ENCODE measurements at regions not wholly inside any gene's neighbourhood (a gene's known extent, or its start where the extent isn't known, plus 50 kb on each side); places are given as distances from the start of the nearest gene placed in this dataset.

DNA sequence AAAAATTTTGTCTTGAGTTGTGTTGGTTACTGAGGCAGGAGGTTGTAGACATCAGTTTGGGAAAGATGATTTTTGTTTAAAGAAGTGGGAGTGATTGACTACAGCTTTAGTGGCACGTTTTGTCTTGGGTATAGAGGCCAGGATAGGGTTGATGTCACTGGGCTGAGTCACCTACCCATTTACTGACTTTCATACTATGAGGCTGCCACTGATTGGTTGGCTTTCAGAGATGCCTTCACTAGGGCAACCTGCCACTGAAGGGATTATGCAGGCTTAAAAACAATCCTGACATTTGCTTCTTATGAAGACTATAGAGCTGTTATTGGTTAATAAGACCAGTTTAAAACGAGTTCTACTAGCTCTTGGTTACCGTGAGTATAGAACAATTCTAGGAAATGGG lies 479.1 kb downstream of the SOX11 start:
- H3K36me3 Mint-ChIP-seq = no peaks in the 10 kb centered on the region
- Histone ChIP-seq H3K27ac (ENCODE audit: low read depth, low read length) (no peak overlapping the region), H3K36me3 (ENCODE audit: control insufficient read depth in 2 of 3, insufficient read depth in 3 of 3, low read length in 3 of 3) (no peaks in the 10 kb centered on the region), H3K9me3 (ENCODE audit: control insufficient read depth in 2 of 3, low read length in 3 of 3) (no peaks in the 10 kb centered on the region), H3K4me1 (ENCODE audit: control insufficient read depth in 2 of 2, insufficient read depth in 2 of 2, low read length in 2 of 2) (no peaks in the 10 kb centered on the region), H3K4me3 (ENCODE audit: low read length) (no peak overlapping the region), H3K27me3 (ENCODE audit: control insufficient read depth in 2 of 2, insufficient read depth in 2 of 2, low read length in 2 of 2) (no peaks in the 10 kb centered on the region)
- ChIA-PET POLR2A (no interaction called here), CTCF (no interaction called here)
- H3K27me3 Mint-ChIP-seq = peaks cover 0 to 5% (median 0%) of the 10 kb centered on the region in 5 donors
- H3K4me3 Mint-ChIP-seq = no peak overlapping the region
- DNase-seq (no peak), ATAC-seq (no peak)
- peaks cover 0 to 6% (median 0%) of the 10 kb centered on the region in 11 donors for H3K9me3 Mint-ChIP-seq
- no peak overlapping the region for H3K27ac Mint-ChIP-seq
- intact Hi-C loops (cut with micrococcal nuclease) = no loop called here
- H3K4me1 Mint-ChIP-seq = no peaks in the 10 kb centered on the region

DNA sequence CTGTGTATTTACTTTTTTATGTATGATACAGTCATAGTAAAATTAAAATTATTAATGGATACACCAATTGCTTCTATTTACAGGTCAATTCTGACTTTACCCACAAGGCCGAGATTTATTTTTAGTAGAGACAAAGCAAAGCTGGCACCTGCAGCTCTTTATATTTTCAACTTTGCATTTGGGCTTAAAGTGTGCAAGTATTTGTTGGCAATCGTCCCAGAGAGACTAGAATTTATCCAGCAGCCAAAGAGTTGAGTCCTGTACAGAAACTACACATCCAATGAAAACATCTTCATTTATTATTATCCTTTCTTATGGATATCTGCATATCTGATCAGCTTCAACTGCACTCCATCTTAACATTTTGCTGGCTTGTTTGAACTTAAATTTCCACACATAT lies 485.6 kb downstream of the SOX11 start:
- H3K27me3 ChIP-seq (ENCODE audit: control insufficient read depth in 2 of 2, insufficient read depth in 2 of 2, low read length in 2 of 2) = no peaks in the 10 kb centered on the region
- POLR2A ChIA-PET = no interaction called here
- Mint-ChIP-seq H3K4me1 (no peaks in the 10 kb centered on the region), H3K9me3 (peaks cover 0 to 13% (median 2%) of the 10 kb centered on the region in 11 donors), H3K27me3 (peaks cover 0 to 5% (median 4%) of the 10 kb centered on the region in 5 donors), H3K27ac (no peak overlapping the region), H3K36me3 (no peaks in the 10 kb centered on the region), H3K4me3 (no peak overlapping the region)
- no peak for ATAC-seq
- H3K36me3 ChIP-seq (ENCODE audit: control insufficient read depth in 2 of 3, insufficient read depth in 3 of 3, low read length in 3 of 3) = no peaks in the 10 kb centered on the region
- no peaks in the 10 kb centered on the region for H3K9me3 ChIP-seq (ENCODE audit: control insufficient read depth in 2 of 3, low read length in 3 of 3)
- CTCF ChIA-PET = no interaction called here
- H3K4me1 ChIP-seq (ENCODE audit: control insufficient read depth in 2 of 2, insufficient read depth in 2 of 2, low read length in 2 of 2) = no peaks in the 10 kb centered on the region
- intact Hi-C loops (cut with micrococcal nuclease) = no loop called here
- no peak overlapping the region for H3K27ac ChIP-seq (ENCODE audit: low read depth, low read length)
- H3K4me3 ChIP-seq (ENCODE audit: low read length) = no peak overlapping the region
- DNase-seq = no peak

DNA sequence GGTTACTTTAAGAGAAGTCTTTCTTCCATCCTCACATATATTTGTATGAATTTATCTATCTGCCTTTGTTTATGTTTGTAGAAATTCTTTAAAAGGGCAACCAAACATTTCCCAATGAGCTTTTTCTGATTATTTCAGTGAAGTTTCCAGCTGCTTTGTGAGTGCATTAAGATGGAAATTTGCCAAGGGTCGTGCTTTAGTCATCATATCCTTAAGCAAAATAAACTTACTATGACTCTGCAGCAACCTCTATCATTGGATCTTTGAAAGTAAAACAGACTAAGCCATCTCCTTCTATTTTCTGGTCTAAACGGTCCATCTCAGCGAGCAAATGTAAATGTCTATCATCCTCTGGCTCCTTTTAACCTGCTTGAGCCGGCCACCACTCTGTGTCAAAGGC lies 489.3 kb downstream of the SOX11 start:
- ChIA-PET CTCF (no interaction called here), POLR2A (no interaction called here)
- no peaks in the 10 kb centered on the region for H3K36me3 ChIP-seq (ENCODE audit: control insufficient read depth in 2 of 3, insufficient read depth in 3 of 3, low read length in 3 of 3)
- peaks cover 0 to 3% (median 0%) of the 10 kb centered on the region in 7 donors for H3K4me1 Mint-ChIP-seq
- no peak overlapping the region for H3K27ac Mint-ChIP-seq
- H3K27me3 Mint-ChIP-seq = peaks cover 0 to 5% (median 4%) of the 10 kb centered on the region in 5 donors
- no peaks in the 10 kb centered on the region for H3K4me1 ChIP-seq (ENCODE audit: control insufficient read depth in 2 of 2, insufficient read depth in 2 of 2, low read length in 2 of 2)
- no peak overlapping the region for H3K27ac ChIP-seq (ENCODE audit: low read depth, low read length)
- no peak for ATAC-seq
- no peaks in the 10 kb centered on the region for H3K9me3 ChIP-seq (ENCODE audit: control insufficient read depth in 2 of 3, low read length in 3 of 3)
- peaks cover 0 to 15% (median 2%) of the 10 kb centered on the region in 11 donors for H3K9me3 Mint-ChIP-seq
- no peak for DNase-seq
- intact Hi-C loops (cut with micrococcal nuclease) = no loop called here
- H3K36me3 Mint-ChIP-seq = no peaks in the 10 kb centered on the region
- H3K27me3 ChIP-seq (ENCODE audit: control insufficient read depth in 2 of 2, insufficient read depth in 2 of 2, low read length in 2 of 2) = no peaks in the 10 kb centered on the region
- H3K4me3 ChIP-seq (ENCODE audit: low read length) = no peak overlapping the region
- no peak overlapping the region for H3K4me3 Mint-ChIP-seq

DNA sequence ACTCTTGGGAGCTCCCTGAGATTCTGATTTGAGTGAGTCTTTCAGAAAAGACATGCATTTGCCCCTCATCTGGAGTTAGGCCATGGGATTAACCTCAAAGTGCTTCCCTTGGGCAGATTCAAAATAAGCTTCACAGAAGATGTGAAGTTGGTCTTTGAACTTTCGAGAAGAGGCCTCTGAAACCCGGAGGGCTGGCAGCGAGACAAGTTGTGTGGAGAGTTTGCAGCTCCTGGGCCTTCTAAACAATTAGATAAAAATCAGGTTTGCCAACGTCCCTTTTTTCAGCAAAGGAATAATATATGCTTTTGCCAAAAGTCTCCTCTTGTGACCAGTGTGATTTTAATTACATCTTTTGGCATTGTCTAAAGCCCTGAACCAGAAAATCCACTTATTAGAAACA lies 489.7 kb downstream of the SOX11 start:
- H3K36me3 ChIP-seq (ENCODE audit: control insufficient read depth in 2 of 3, insufficient read depth in 3 of 3, low read length in 3 of 3) = no peaks in the 10 kb centered on the region
- ChIA-PET POLR2A (no interaction called here), CTCF (no interaction called here)
- Mint-ChIP-seq H3K27ac (no peak overlapping the region), H3K9me3 (peaks cover 0 to 15% (median 2%) of the 10 kb centered on the region in 11 donors), H3K27me3 (peaks cover 0 to 5% (median 4%) of the 10 kb centered on the region in 5 donors), H3K4me3 (no peak overlapping the region), H3K36me3 (no peaks in the 10 kb centered on the region), H3K4me1 (peaks cover 0 to 3% (median 0%) of the 10 kb centered on the region in 7 donors)
- ATAC-seq (no peak), DNase-seq (no peak)
- H3K4me1 ChIP-seq (ENCODE audit: control insufficient read depth in 2 of 2, insufficient read depth in 2 of 2, low read length in 2 of 2) = no peaks in the 10 kb centered on the region
- no peaks in the 10 kb centered on the region for H3K9me3 ChIP-seq (ENCODE audit: control insufficient read depth in 2 of 3, low read length in 3 of 3)
- no peak overlapping the region for H3K4me3 ChIP-seq (ENCODE audit: low read length)
- intact Hi-C loops (cut with micrococcal nuclease) = no loop called here
- H3K27me3 ChIP-seq (ENCODE audit: control insufficient read depth in 2 of 2, insufficient read depth in 2 of 2, low read length in 2 of 2) = no peaks in the 10 kb centered on the region
- no peak overlapping the region for H3K27ac ChIP-seq (ENCODE audit: low read depth, low read length)

DNA sequence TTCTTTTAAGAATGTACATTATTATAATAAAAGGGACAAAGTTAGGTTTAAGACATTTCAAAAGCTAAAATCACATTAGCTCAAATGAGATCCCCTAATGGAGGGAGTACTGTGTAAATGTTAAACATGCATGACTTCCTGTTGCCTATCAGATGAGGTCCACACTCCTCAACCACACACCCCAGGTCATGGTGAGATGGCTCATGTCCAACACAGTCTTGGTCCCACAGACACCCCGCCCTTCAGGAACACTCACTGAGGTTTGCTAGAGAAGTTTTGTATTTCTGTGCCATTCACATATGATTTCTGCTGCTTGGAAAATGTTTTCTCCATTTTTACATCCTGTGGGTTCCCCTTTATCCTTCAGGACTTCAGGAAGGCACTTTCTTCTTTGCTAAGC lies 491.0 kb downstream of the SOX11 start:
- intact Hi-C loops (cut with micrococcal nuclease) = no loop called here
- Histone ChIP-seq H3K4me1 (ENCODE audit: control insufficient read depth in 2 of 2, insufficient read depth in 2 of 2, low read length in 2 of 2) (no peaks in the 10 kb centered on the region), H3K9me3 (ENCODE audit: control insufficient read depth in 2 of 3, low read length in 3 of 3) (no peaks in the 10 kb centered on the region), H3K27me3 (ENCODE audit: control insufficient read depth in 2 of 2, insufficient read depth in 2 of 2, low read length in 2 of 2) (no peaks in the 10 kb centered on the region), H3K27ac (ENCODE audit: low read depth, low read length) (no peak overlapping the region), H3K4me3 (ENCODE audit: low read length) (no peak overlapping the region), H3K36me3 (ENCODE audit: control insufficient read depth in 2 of 3, insufficient read depth in 3 of 3, low read length in 3 of 3) (no peaks in the 10 kb centered on the region)
- ATAC-seq = no peak
- H3K4me3 Mint-ChIP-seq = no peak overlapping the region
- H3K36me3 Mint-ChIP-seq = no peaks in the 10 kb centered on the region
- peaks cover 0 to 3% (median 0%) of the 10 kb centered on the region in 7 donors for H3K4me1 Mint-ChIP-seq
- DNase-seq = no peak
- no peak overlapping the region for H3K27ac Mint-ChIP-seq
- peaks cover 0 to 5% (median 1%) of the 10 kb centered on the region in 5 donors for H3K27me3 Mint-ChIP-seq
- peaks cover 0 to 15% (median 2%) of the 10 kb centered on the region in 11 donors for H3K9me3 Mint-ChIP-seq
- POLR2A ChIA-PET = no interaction called here
- CTCF ChIA-PET = no interaction called here

DNA sequence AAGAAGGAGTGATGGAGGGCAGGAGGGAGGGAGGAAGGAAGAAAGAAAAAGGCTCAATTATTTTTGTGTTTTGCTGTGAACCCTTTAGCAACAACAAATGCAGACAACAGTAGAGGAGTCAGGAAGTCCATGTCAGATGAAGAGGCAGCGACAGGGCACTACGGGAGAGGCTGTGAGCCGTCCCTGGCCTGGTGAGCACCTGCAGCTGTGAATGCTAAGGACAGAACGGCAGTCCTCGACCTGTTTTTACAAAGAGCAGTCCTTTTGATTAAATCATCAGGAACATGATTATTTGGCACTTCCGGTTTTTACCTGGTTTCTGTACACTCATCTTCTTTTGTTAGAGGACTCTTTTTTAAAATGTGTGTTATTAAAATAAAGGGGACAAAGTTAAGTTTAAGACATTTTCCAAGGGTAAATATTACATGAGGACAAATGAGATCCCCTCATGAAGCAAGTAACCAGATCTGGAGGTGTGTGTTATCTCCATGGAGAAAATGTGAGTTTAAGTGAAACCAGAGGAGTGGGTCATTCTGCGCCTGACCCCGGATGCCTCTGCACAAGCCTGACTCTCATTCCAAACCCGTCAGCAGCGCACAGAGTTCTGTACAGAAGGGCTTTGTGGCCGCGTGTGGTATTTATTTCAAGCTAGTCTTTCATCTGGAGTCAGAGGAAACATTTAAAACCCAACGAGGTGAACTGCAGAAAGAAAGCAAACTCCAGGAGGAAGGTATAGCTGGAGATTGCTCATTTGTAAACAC lies 492.5 kb downstream of the SOX11 start:
- Mint-ChIP-seq H3K27ac (no peak overlapping the region), H3K4me1 (peaks cover 0 to 3% (median 0%) of the 10 kb centered on the region in 7 donors), H3K36me3 (no peaks in the 10 kb centered on the region), H3K9me3 (peaks cover 0 to 21% (median 3%) of the 10 kb centered on the region in 11 donors), H3K27me3 (peaks cover 0 to 4% (median 0%) of the 10 kb centered on the region in 5 donors), H3K4me3 (no peak overlapping the region)
- ATAC-seq (no peak), DNase-seq (no peak)
- Histone ChIP-seq H3K9me3 (ENCODE audit: control insufficient read depth in 2 of 3, low read length in 3 of 3) (no peaks in the 10 kb centered on the region), H3K36me3 (ENCODE audit: control insufficient read depth in 2 of 3, insufficient read depth in 3 of 3, low read length in 3 of 3) (no peaks in the 10 kb centered on the region), H3K4me1 (ENCODE audit: control insufficient read depth in 2 of 2, insufficient read depth in 2 of 2, low read length in 2 of 2) (no peaks in the 10 kb centered on the region), H3K4me3 (ENCODE audit: low read length) (no peak overlapping the region), H3K27ac (ENCODE audit: low read depth, low read length) (no peak overlapping the region), H3K27me3 (ENCODE audit: control insufficient read depth in 2 of 2, insufficient read depth in 2 of 2, low read length in 2 of 2) (no peaks in the 10 kb centered on the region)
- ChIA-PET CTCF (no interaction called here), POLR2A (no interaction called here)
- intact Hi-C loops (cut with micrococcal nuclease) = no loop called here
